HEK293 (cell line): ENCODE measurements at regions not wholly inside any gene's neighbourhood (a gene's known extent, or its start where the extent isn't known, plus 50 kb on each side); places are given as distances from the start of the nearest gene placed in this dataset.

Source experiments
- CTCF ChIA-PET: fragments of 350-600 bp; formaldehyde crosslinking; extraction: SDS; loops from one replicate; lab custom pipeline; 2021; ENCODE audit warnings: antibody characterized with exemption; lab: Yijun Ruan, JAX
- POLR2A ChIA-PET: fragments of 300-600 bp; formaldehyde crosslinking; extraction: SDS; loops from one replicate; lab custom pipeline; 2020; ENCODE audit warnings: antibody characterized with exemption, inconsistent platforms; lab: Yijun Ruan, JAX
- H3K27ac ChIP-seq: fragments of 200-500 bp; sonication (Bioruptor generic); 2 replicates; pipeline ENCODE4 v1.5.1; 2014; ENCODE audit warnings: low read depth, low read length, control low read depth, inconsistent platforms; ENCODE audit errors: extremely low read depth
- H3K36me3 ChIP-seq, 2 experiments: fragments of 200-500 bp in 1 of 2; sonication (Bioruptor generic) in 1 of 2; 1 replicate in 1 of 2; 2 replicates in 1 of 2; pipeline ENCODE4 v1.5.1; 2014 to 2017; ENCODE audit warnings: inconsistent platforms in 2 of 2, low read length in 2 of 2; ENCODE audit not compliant: control insufficient read depth in 2 of 2, insufficient read depth in 1 of 2
- H3K4me1 ChIP-seq: fragments of 200-500 bp; sonication (Bioruptor generic); 2 replicates; pipeline ENCODE4 v1.5.1; 2014; ENCODE audit warnings: mild to moderate bottlenecking, low read length, inconsistent platforms; ENCODE audit not compliant: control insufficient read depth, insufficient read depth
- H3K4me3 ChIP-seq: 2 replicates; pipeline ENCODE4 v1.5.1; 2011; ENCODE audit warnings: low read depth, mild to moderate bottlenecking, control low read depth, low read length, moderate library complexity
- H3K9me3 ChIP-seq: fragments of 200-500 bp; sonication (Bioruptor generic); 2 replicates; pipeline ENCODE4 v1.5.1; 2014; ENCODE audit warnings: low read depth, low read length, inconsistent platforms; ENCODE audit not compliant: control insufficient read depth, insufficient read depth
- GLI2 ChIP-seq: fragments of 450-650 bp; formaldehyde crosslinking; IDR thresholded peaks from 2 replicates; pipeline ENCODE4; 2017; ENCODE audit warnings: missing biosample characterization, missing genetic modification characterization, low read depth, borderline replicate concordance
- HOXC10 ChIP-seq: sonication (generic); formaldehyde crosslinking; IDR thresholded peaks from 2 replicates; pipeline ENCODE4 v1.8.1; 2023; ENCODE audit warnings: mild to moderate bottlenecking, missing genetic modification reagents
- HOXD13 ChIP-seq: sonication (generic); formaldehyde crosslinking; IDR thresholded peaks from 2 replicates; pipeline ENCODE4 v1.8.0; 2022; ENCODE audit warnings: missing genetic modification reagents, borderline replicate concordance
- REPIN1 ChIP-seq: fragments of 450-650 bp; formaldehyde crosslinking; IDR thresholded peaks from 2 replicates; pipeline ENCODE4 v1.5.1; 2017; ENCODE audit warnings: missing biosample characterization, missing genetic modification characterization, low read depth
- SALL2 ChIP-seq: fragments of 450-650 bp; formaldehyde crosslinking; IDR thresholded peaks from 2 replicates; pipeline ENCODE4 v1.5.0; 2017; ENCODE audit warnings: missing biosample characterization, mild to moderate bottlenecking, missing genetic modification characterization, borderline replicate concordance
- SP7 ChIP-seq: fragments of 450-650 bp; formaldehyde crosslinking; IDR thresholded peaks from 2 replicates; pipeline ENCODE4 v1.5.1; 2016; ENCODE audit warnings: missing biosample characterization, missing genetic modification characterization
- ZBTB1 ChIP-seq: fragments of 450-650 bp; formaldehyde crosslinking; IDR thresholded peaks from 2 replicates; pipeline ENCODE4 v1.5.1; 2016; ENCODE audit warnings: missing biosample characterization, missing genetic modification characterization
- ZBTB17 ChIP-seq: fragments of 450-650 bp; formaldehyde crosslinking; IDR thresholded peaks from 2 replicates; pipeline ENCODE4 v1.5.1; 2016; ENCODE audit warnings: missing biosample characterization, missing genetic modification characterization
- ZEB2 ChIP-seq: fragments of 450-650 bp; formaldehyde crosslinking; IDR thresholded peaks from 2 replicates; pipeline ENCODE4 v1.5.1; 2016; ENCODE audit warnings: missing biosample characterization, missing genetic modification characterization
- ZFP69B ChIP-seq: fragments of 450-650 bp; formaldehyde crosslinking; IDR thresholded peaks from 2 replicates; pipeline ENCODE4 v1.5.1; 2016; ENCODE audit warnings: missing biosample characterization, missing genetic modification characterization
- ZNF266 ChIP-seq: fragments of 450-650 bp; formaldehyde crosslinking; IDR thresholded peaks from 2 replicates; pipeline ENCODE4 v1.5.1; 2016; ENCODE audit warnings: missing biosample characterization, missing genetic modification characterization, low read depth
- ZNF274 ChIP-seq, 2 experiments: fragments of 200-500 bp in 1 of 2; fragments of 450-650 bp in 1 of 2; sonication (Bioruptor generic) in 1 of 2; formaldehyde crosslinking in 1 of 2; IDR thresholded peaks; 2 replicates each; pipeline versions ENCODE4 v1.5.1 to v1.6.1; 2014 to 2016; ENCODE audit warnings: borderline replicate concordance in 1 of 2, inconsistent platforms in 1 of 2, low read length in 1 of 2, missing biosample characterization in 1 of 2, missing genetic modification characterization in 1 of 2
- ZNF426 ChIP-seq: fragments of 450-650 bp; formaldehyde crosslinking; IDR thresholded peaks from 2 replicates; pipeline ENCODE4 v1.5.1; 2017; ENCODE audit warnings: missing biosample characterization, missing genetic modification characterization, mild to moderate bottlenecking, inconsistent platforms, moderate library complexity
- ZNF530 ChIP-seq: fragments of 450-650 bp; formaldehyde crosslinking; IDR thresholded peaks from 2 replicates; pipeline ENCODE4 v1.5.1; 2016; ENCODE audit warnings: low read depth, missing biosample characterization, missing genetic modification characterization
- ZNF585B ChIP-seq: fragments of 450-650 bp; formaldehyde crosslinking; IDR thresholded peaks from 2 replicates; pipeline ENCODE4 v1.5.1; 2016; ENCODE audit warnings: missing biosample characterization, missing genetic modification characterization
- ZNF677 ChIP-seq: fragments of 450-650 bp; IDR thresholded peaks from 2 replicates; pipeline ENCODE4 v1.5.0; 2018; ENCODE audit warnings: missing biosample characterization, mild to moderate bottlenecking, missing genetic modification characterization, moderate library complexity
- ZNF76 ChIP-seq: fragments of 450-650 bp; formaldehyde crosslinking; IDR thresholded peaks from 2 replicates; pipeline ENCODE4; 2016; ENCODE audit warnings: low read depth, missing biosample characterization, missing genetic modification characterization, borderline replicate concordance
- ZNF830 ChIP-seq: fragments of 450-650 bp; IDR thresholded peaks from 2 replicates; pipeline ENCODE4 v1.5.0; 2018; ENCODE audit warnings: missing biosample characterization, missing genetic modification characterization, low read depth, mild to moderate bottlenecking, moderate library complexity
- ZSCAN23 ChIP-seq: fragments of 450-650 bp; formaldehyde crosslinking; IDR thresholded peaks from 2 replicates; pipeline ENCODE4 v1.5.1; 2016; ENCODE audit warnings: missing biosample characterization, missing genetic modification characterization
- ZSCAN30 ChIP-seq: fragments of 450-650 bp; IDR thresholded peaks from 2 replicates; pipeline ENCODE4 v1.5.1; 2018; ENCODE audit warnings: missing biosample characterization, mild to moderate bottlenecking, missing genetic modification characterization, moderate library complexity
- TF ChIP-seq, protein P1 (sequence below): fragments of 450-650 bp; formaldehyde crosslinking; IDR thresholded peaks from 2 replicates; pipeline ENCODE4 v1.5.1; 2016; ENCODE audit warnings: missing biosample characterization, missing genetic modification characterization
- TF ChIP-seq, protein P2 (sequence below): fragments of 450-650 bp; formaldehyde crosslinking; IDR thresholded peaks from 2 replicates; pipeline ENCODE4 v1.5.1; 2016; ENCODE audit warnings: missing biosample characterization, missing genetic modification characterization, low read depth
- TF ChIP-seq, protein P3 (sequence below): fragments of 450-650 bp; formaldehyde crosslinking; IDR thresholded peaks from 2 replicates; pipeline ENCODE4 v1.5.1; 2016; ENCODE audit warnings: missing biosample characterization, missing genetic modification characterization

DNA sequence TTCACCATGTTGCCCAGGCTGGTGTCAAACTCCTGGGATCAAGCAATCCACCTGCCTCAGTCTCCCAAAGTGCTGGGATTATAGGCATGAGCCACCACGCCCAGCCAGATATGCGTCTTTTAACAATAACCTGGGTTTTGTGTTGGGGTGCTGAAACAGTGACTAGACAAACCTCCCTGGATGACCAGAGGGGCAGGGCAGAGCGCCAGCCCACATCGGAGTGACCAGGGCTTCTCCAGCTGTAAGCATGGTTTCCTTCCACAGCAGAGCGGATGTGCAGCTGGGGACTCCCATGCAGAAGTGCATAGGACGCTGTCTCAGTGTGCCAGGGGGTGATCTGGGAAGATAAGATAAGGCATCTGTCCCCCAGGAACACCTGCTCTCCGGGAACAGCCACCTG, 244.9 kb downstream of the IRX2 start:
- ChIA-PET POLR2A (no interaction called here), CTCF (no interaction called here)

DNA sequence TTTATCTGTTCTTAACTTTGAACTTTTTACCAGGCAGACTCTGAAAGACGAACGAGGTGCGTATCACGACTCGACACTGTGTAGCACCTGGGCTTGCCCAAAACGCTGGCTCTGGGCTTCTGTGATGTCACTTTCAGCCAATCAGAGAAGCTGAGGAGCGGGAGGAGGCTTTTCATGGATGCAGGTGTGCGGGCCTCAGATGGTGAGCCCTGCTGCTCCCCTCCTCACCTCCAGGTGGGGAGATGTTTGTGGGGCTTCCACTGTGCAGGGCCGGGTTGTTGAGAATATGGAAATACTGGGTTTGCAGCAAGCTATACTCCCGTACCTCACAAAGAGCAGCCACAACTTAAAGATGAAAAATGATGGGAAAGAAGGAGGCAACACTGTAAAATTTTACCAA, 246.3 kb downstream of the IRX2 start:
- no peak for TF ChIP-seq GLI2 (tag by site-specific recombination)
- TF ChIP-seq ZNF426 = no peak
- TF ChIP-seq, protein P1, sequence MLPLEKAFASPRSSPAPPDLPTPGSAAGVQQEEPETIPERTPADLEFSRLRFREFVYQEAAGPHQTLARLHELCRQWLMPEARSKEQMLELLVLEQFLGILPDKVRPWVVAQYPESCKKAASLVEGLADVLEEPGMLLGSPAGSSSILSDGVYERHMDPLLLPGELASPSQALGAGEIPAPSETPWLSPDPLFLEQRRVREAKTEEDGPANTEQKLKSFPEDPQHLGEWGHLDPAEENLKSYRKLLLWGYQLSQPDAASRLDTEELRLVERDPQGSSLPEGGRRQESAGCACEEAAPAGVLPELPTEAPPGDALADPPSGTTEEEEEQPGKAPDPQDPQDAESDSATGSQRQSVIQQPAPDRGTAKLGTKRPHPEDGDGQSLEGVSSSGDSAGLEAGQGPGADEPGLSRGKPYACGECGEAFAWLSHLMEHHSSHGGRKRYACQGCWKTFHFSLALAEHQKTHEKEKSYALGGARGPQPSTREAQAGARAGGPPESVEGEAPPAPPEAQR (tag by site-specific recombination) = no peak
- TF ChIP-seq HOXC10 (CRISPR knock-in tag) = no peak
- TF ChIP-seq, all 188 proteins: peak for 0
- POLR2A ChIA-PET = no interaction called here
- Histone ChIP-seq H3K36me3 (no peaks in the 10 kb centered on the region), H3K27ac (no peak overlapping the region), H3K4me1 (no peaks in the 10 kb centered on the region), H3K4me3 (no peak overlapping the region), H3K9me3 (no peaks in the 10 kb centered on the region)
- CTCF ChIA-PET = no interaction called here

More for the DNA sequence above, 244.9 kb downstream of the IRX2 start:
- Histone ChIP-seq H3K4me3 (no peak overlapping the region), H3K27ac (no peak overlapping the region), H3K4me1 (no peaks in the 10 kb centered on the region), H3K9me3 (no peaks in the 10 kb centered on the region), H3K36me3 (no peaks in the 10 kb centered on the region)
- TF ChIP-seq ZNF830 (tag by site-specific recombination) = no peak

DNA sequence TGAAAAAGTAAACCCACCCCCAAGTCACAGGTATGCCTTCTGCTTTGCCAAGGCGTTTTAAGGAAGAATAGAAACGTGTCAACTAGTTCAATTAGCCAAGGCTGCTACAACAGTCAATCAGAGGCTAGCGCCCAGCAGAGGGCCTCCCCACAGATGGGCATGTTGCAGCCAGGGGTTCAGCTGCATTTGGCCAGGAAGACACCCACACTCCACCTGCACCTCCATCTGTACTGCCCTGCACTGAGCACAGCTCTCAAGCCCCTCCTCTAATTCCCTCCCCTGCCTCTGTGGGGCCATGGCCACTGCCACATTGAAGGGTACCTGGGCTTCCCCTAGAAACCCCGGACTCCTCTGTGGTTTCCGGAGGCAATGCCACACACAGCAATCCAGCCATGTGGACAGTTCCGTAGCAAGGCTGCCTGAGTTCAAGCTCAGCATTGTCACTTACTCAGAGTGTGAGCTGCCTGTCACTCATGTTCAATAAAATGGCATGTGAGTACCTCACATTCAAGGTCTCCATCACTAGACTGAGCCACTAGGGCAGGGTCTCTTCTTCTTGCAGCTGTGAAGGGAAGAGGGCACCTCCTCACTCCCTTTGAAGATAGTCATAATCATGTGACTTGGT, 248.4 kb downstream of the IRX2 start:
- TF ChIP-seq ZNF76 (tag by site-specific recombination) (no peak), SALL2 (no peak), ZFP69B (no peak), ZSCAN23 (tag by site-specific recombination) (no peak), ZNF585B (tag by site-specific recombination) (no peak), ZBTB17 (tag by site-specific recombination) (no peak), HOXD13 (CRISPR knock-in tag) (no peak), HOXC10 (CRISPR knock-in tag) (no peak), ZNF266 (no peak), ZBTB1 (tag by site-specific recombination) (no peak), ZSCAN30 (tag by site-specific recombination) (no peak), SP7 (tag by site-specific recombination) (no peak), ZNF677 (tag by site-specific recombination) (no peak), ZEB2 (tag by site-specific recombination) (no peak), REPIN1 (tag by site-specific recombination) (no peak), ZNF274 (IDR thresholded peaks at IDR 0.05; ENCODE audit: low read length) (no peak), ZNF274 (tag by site-specific recombination; IDR thresholded peaks at IDR 0.05; ENCODE audit: borderline replicate concordance) (no peak), ZNF530 (tag by site-specific recombination) (no peak)
- TF ChIP-seq, protein P2, sequence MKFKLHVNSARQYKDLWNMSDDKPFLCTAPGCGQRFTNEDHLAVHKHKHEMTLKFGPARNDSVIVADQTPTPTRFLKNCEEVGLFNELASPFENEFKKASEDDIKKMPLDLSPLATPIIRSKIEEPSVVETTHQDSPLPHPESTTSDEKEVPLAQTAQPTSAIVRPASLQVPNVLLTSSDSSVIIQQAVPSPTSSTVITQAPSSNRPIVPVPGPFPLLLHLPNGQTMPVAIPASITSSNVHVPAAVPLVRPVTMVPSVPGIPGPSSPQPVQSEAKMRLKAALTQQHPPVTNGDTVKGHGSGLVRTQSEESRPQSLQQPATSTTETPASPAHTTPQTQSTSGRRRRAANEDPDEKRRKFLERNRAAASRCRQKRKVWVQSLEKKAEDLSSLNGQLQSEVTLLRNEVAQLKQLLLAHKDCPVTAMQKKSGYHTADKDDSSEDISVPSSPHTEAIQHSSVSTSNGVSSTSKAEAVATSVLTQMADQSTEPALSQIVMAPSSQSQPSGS (tag by site-specific recombination) = no peak
- TF ChIP-seq, protein P3, sequence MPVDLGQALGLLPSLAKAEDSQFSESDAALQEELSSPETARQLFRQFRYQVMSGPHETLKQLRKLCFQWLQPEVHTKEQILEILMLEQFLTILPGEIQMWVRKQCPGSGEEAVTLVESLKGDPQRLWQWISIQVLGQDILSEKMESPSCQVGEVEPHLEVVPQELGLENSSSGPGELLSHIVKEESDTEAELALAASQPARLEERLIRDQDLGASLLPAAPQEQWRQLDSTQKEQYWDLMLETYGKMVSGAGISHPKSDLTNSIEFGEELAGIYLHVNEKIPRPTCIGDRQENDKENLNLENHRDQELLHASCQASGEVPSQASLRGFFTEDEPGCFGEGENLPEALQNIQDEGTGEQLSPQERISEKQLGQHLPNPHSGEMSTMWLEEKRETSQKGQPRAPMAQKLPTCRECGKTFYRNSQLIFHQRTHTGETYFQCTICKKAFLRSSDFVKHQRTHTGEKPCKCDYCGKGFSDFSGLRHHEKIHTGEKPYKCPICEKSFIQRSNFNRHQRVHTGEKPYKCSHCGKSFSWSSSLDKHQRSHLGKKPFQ (tag by site-specific recombination) = no peak
- Histone ChIP-seq H3K27ac (no peak overlapping the region), H3K9me3 (no peaks in the 10 kb centered on the region), H3K36me3 (no peaks in the 10 kb centered on the region), H3K4me1 (no peaks in the 10 kb centered on the region), H3K4me3 (no peak overlapping the region)
- CTCF ChIA-PET = no interaction called here
- POLR2A ChIA-PET = no interaction called here
